Ovary (tissue), 7 donors: ENCODE measurements at regions not wholly inside any gene's neighbourhood (a gene's known extent, or its start where the extent isn't known, plus 50 kb on each side); places are given as distances from the start of the nearest gene placed in this dataset.

ENCODE experiments used
- DNase-seq, 5 donors: peaks; one replicate each; pipeline ENCODE4 v3.0.0-alpha.2; 2019 to 2020
- H3K27ac ChIP-seq, 2 donors: fragments of 200-600 bp; one replicate each; pipeline versions ENCODE4 v1.5.1 to v1.8.0; 2019 to 2022
- H3K27me3 ChIP-seq: fragments of 200-600 bp; one replicate; pipeline ENCODE4 v1.8.0; 2022
- H3K36me3 ChIP-seq: fragments of 200-600 bp; sonication (generic); one replicate; pipeline ENCODE4 v1.5.1; 2019
- H3K4me1 ChIP-seq: one replicate; pipeline ENCODE4 v1.8.1; 2013; ENCODE audit warnings: mild to moderate bottlenecking, moderate library complexity; ENCODE audit not compliant: insufficient read depth
- H3K4me3 ChIP-seq: fragments of 200-600 bp; sonication (generic); one replicate; pipeline ENCODE4 v1.5.1; 2017
- H3K9me3 ChIP-seq, 2 donors: fragments of 200-600 bp in 1 of 2; sonication (generic) in 1 of 2; one replicate each; pipeline versions ENCODE4 v1.5.1 to v1.8.1; 2013 to 2019; ENCODE audit warnings: mild to moderate bottlenecking in 1 of 2, moderate library complexity in 1 of 2
- CTCF ChIP-seq, 3 donors: fragments of 450-650 bp in 2 of 3; fragments of 200-600 bp in 1 of 3; IDR thresholded peaks; one replicate each; pipeline versions ENCODE4 v1.5.1 to v1.8.0; 2016 to 2022; ENCODE audit warnings: antibody characterized with exemption in 3 of 3, mild to moderate bottlenecking in 1 of 3
- EP300 ChIP-seq: sonication (generic); formaldehyde crosslinking; IDR thresholded peaks from one replicate; pipeline ENCODE4 v1.6.1; 2017; ENCODE audit warnings: antibody characterized with exemption
- POLR2A ChIP-seq: fragments of 450-650 bp; IDR thresholded peaks from one replicate; pipeline ENCODE4 v1.6.1; 2017; ENCODE audit warnings: antibody characterized with exemption, mild to moderate bottlenecking, moderate library complexity
- WGBS, 3 donors: extraction: QIAGEN DNeasy Blood & Tissue Kit in 1 of 3; methylation state at CpG; one replicate each; pipeline versions ENCODE4 v1.1.5 to v1.1.7; 2013 to 2017; 5-methylcytosine and 5-hydroxymethylcytosine counted together
- intact Hi-C, 4 donors: fragments of 100-400 bp; cut with DNase I; formaldehyde crosslinking; loops; one replicate each; pipeline versions ENCODE4 v1.11.0 to v1.15.1; 2022 to 2023
- donor health status: DM: no; HTN: no; CAD: no; lungs with moderate emphysema.
- donor health status: DM: no; HTN: no; CAD: no.
- donor health status: Bipolar disorder and iron deficiency.
- donor health status: DM: no; HTN: no; CAD: no.
- donor health status: DM: yes; HTN: yes; CAD: no.

GRCh38 chr5:98173334-98173733 is 600.1 kb upstream of the RGMB start:
- no peaks in the 10 kb centered on the region for H3K27me3 ChIP-seq
- no peaks in the 10 kb centered on the region for H3K9me3 ChIP-seq
- no peaks in the 10 kb centered on the region for H3K36me3 ChIP-seq
- intact Hi-C loops, result no loop called here
- no peaks in the 10 kb centered on the region for H3K4me1 ChIP-seq
- TF ChIP-seq CTCF (IDR thresholded peaks at IDR 0.05), result no peak
- no peak for TF ChIP-seq POLR2A
- TF ChIP-seq EP300, result no peak
- no peak for DNase-seq
- H3K27ac ChIP-seq, result no peak overlapping the region
- H3K4me3 ChIP-seq, result no peak overlapping the region

- TF ChIP-seq CTCF (IDR thresholded peaks at IDR 0.05), result no peak
- H3K36me3 ChIP-seq, result no peaks in the 10 kb centered on the region
- no peaks in the 10 kb centered on the region for H3K9me3 ChIP-seq
- intact Hi-C loops, result no loop called here
- no peaks in the 10 kb centered on the region for H3K27me3 ChIP-seq
- no peak overlapping the region for H3K4me3 ChIP-seq
- no peak overlapping the region for H3K27ac ChIP-seq
- no peak for DNase-seq
- H3K4me1 ChIP-seq, result no peaks in the 10 kb centered on the region
Observed at GRCh38 chr5:98175474-98175873, 598.0 kb upstream of the RGMB start.

GRCh38 chr5:98179791-98180755 is 593.4 kb upstream of the RGMB start:
- no peaks in the 10 kb centered on the region for H3K4me1 ChIP-seq
- TF ChIP-seq EP300 (no peak), CTCF (IDR thresholded peaks at IDR 0.05) (no peak), POLR2A (no peak)
- 47 to 52% (median 51%) methylated on average over 8 of the region's 8 CpGs for WGBS, 3 donors
- H3K27me3 ChIP-seq, result no peaks in the 10 kb centered on the region
- no peaks in the 10 kb centered on the region for H3K9me3 ChIP-seq
- intact Hi-C loops, result loop anchor here in 1 of 4 donors (5.0 kb wide), 1 partner anchor 1742 kb away; no protein-coding TSS in a partner anchor
- no peak overlapping the region for H3K4me3 ChIP-seq
- no peak overlapping the region for H3K27ac ChIP-seq
- no peaks in the 10 kb centered on the region for H3K36me3 ChIP-seq
- DNase-seq, result no peak

- intact Hi-C loops, result no loop called here
Observed at GRCh38 chr5:98186128-98186527, 587.3 kb upstream of the RGMB start.

More at GRCh38 chr5:98186128-98186527, 587.3 kb upstream of the RGMB start:
- DNase-seq, result no peak
- H3K4me3 ChIP-seq, result no peak overlapping the region
- H3K27ac ChIP-seq, result no peak overlapping the region
- H3K9me3 ChIP-seq, result no peaks in the 10 kb centered on the region
- H3K36me3 ChIP-seq, result no peaks in the 10 kb centered on the region
- TF ChIP-seq CTCF (IDR thresholded peaks at IDR 0.05), result no peak
- TF ChIP-seq POLR2A, result no peak
- no peak for TF ChIP-seq EP300
- H3K4me1 ChIP-seq, result no peaks in the 10 kb centered on the region
- H3K27me3 ChIP-seq, result no peaks in the 10 kb centered on the region
- WGBS, 3 donors, result 89 to 97% (median 92%) methylated on average over 1 of the region's 1 CpG
